K562 (cell line): ENCODE measurements at regions not wholly inside any gene's neighbourhood (a gene's known extent, or its start where the extent isn't known, plus 50 kb on each side); places are given as distances from the start of the nearest gene placed in this dataset.

Experiments used
- ATAC-seq: fragments of 200-7000 bp; cut with Tn5 transposase; 3 replicates; pipeline ENCODE4 v1.9.1; 2020; ENCODE audit warnings: moderate library complexity
- BruUV-seq: library from RNA; stranded (reverse); fragments of 400-500 nt; replicated peaks from 2 replicates; lab custom pipeline; 2021; lab: Mats Ljungman, UMichigan
- CTCF ChIA-PET: fragments of 300-600 bp; formaldehyde crosslinking; extraction: SDS; loops from one replicate; lab custom pipeline; 2021; ENCODE audit warnings: low intra/inter-chr PET ratio; lab: Yijun Ruan, JAX
- POLR2A ChIA-PET: fragments of 300-600, 350-650 bp; sonication (Branson Sonifier 250); formaldehyde crosslinking; extraction: SDS; loops from one replicate; lab custom pipeline; 2021; ENCODE audit warnings: antibody characterized with exemption, inconsistent platforms; lab: Yijun Ruan, JAX
- DNase-seq, 4 experiments: peaks; one replicate each; pipeline versions ENCODE4 v3.0.0 to v3.0.0-alpha.2; 2011 to 2018; ENCODE audit warnings: low spot score in 3 of 4, mixed read lengths in 3 of 4; ENCODE audit errors: extremely low read depth in 1 of 4
- FAIRE-seq: peaks from 2 replicates; lab custom pipeline; 2011; peaks lifted over from hg19 to GRCh38; lab: Jason Lieb, UNC
- H2AFZ ChIP-seq: 2 replicates; pipeline ENCODE4 v1.6.0; 2011; ENCODE audit warnings: low read depth, low read length, control low read depth, inconsistent platforms
- H3K27ac ChIP-seq: fragments of 200-600 bp; 3 replicates; pipeline ENCODE4 v1.8.0; 2011; ENCODE audit warnings: low read depth, mild to moderate bottlenecking, control low read depth, inconsistent platforms, low read length, moderate library complexity, mixed read lengths; ENCODE audit errors: extremely low read depth
- H3K27me3 ChIP-seq, 2 experiments: fragments of 300-600 bp in 1 of 2; 2 replicates in 1 of 2; 3 replicates in 1 of 2; pipeline versions ENCODE4 v1.6.0 to v1.8.0; 2011; ENCODE audit warnings: inconsistent platforms in 2 of 2, low read length in 2 of 2, mild to moderate bottlenecking in 1 of 2, mixed read lengths in 1 of 2, moderate library complexity in 1 of 2; ENCODE audit not compliant: control insufficient read depth in 2 of 2, insufficient read depth in 2 of 2
- H3K36me3 ChIP-seq: fragments of 300-600 bp; 3 replicates; pipeline ENCODE4 v1.8.0; 2011; ENCODE audit warnings: mild to moderate bottlenecking, low read length, inconsistent platforms; ENCODE audit not compliant: control insufficient read depth, insufficient read depth
- H3K4me1 ChIP-seq, 2 experiments: fragments of 200-600 bp in 1 of 2; replicated peaks in 1 of 2; 2 replicates in 1 of 2; 3 replicates in 1 of 2; pipeline versions ENCODE4 v1.5.1 to v1.8.0; 2011; ENCODE audit warnings: inconsistent platforms in 2 of 2, low read length in 2 of 2, mild to moderate bottlenecking in 1 of 2, mixed read lengths in 1 of 2, moderate library complexity in 1 of 2; ENCODE audit not compliant: control insufficient read depth in 2 of 2, insufficient read depth in 2 of 2
- H3K4me2 ChIP-seq: 2 replicates; pipeline ENCODE4 v1.6.1; 2011; ENCODE audit warnings: low read length, control low read depth, inconsistent platforms, mixed read lengths; ENCODE audit not compliant: insufficient read depth
- H3K4me3 ChIP-seq: fragments of 200-600 bp; sonication (generic), shearing (Covaris generic); 2 replicates; pipeline ENCODE4 v1.5.1; 2016; ENCODE audit warnings: control low read depth, inconsistent platforms
- H3K79me2 ChIP-seq: fragments of 200-600 bp; 3 replicates; pipeline ENCODE4 v1.8.0; 2011; ENCODE audit warnings: low read length, inconsistent platforms; ENCODE audit not compliant: control insufficient read depth, insufficient read depth
- H3K9ac ChIP-seq, 2 experiments: 2 replicates each; pipeline versions ENCODE4 v1.6.0 to v1.6.1; 2011; ENCODE audit warnings: low read depth in 2 of 2, low read length in 2 of 2, control low read depth in 1 of 2, inconsistent platforms in 1 of 2, mild to moderate bottlenecking in 1 of 2, mixed read lengths in 1 of 2; ENCODE audit not compliant: insufficient read depth in 1 of 2
- H3K9me1 ChIP-seq: one replicate; pipeline ENCODE4 v1.6.0; 2011; ENCODE audit warnings: inconsistent platforms, mild to moderate bottlenecking, low read length, moderate library complexity; ENCODE audit not compliant: control insufficient read depth, insufficient read depth
- H3K9me3 ChIP-seq: replicated peaks from 2 replicates; pipeline ENCODE4 v1.5.1; 2011; ENCODE audit warnings: low read depth, low read length, inconsistent platforms; ENCODE audit not compliant: control insufficient read depth, insufficient read depth
- H4K20me1 ChIP-seq: replicated peaks from 2 replicates; pipeline ENCODE4 v1.6.1; 2011; ENCODE audit warnings: low read length, inconsistent platforms, mixed read lengths; ENCODE audit not compliant: control insufficient read depth, insufficient read depth
- BRF2 ChIP-seq: IDR thresholded peaks from 3 replicates; pipeline ENCODE4 v1.6.1; 2011; ENCODE audit warnings: borderline replicate concordance, mild to moderate bottlenecking; ENCODE audit not compliant: insufficient read length, insufficient read depth
- CBX2 ChIP-seq: fragments of 200-600 bp; sonication (generic); IDR thresholded peaks from one replicate; pipeline ENCODE4 v1.6.1; 2012; ENCODE audit warnings: mild to moderate bottlenecking, low read length, inconsistent platforms; ENCODE audit not compliant: insufficient read depth, poor library complexity, severe bottlenecking
- CREB3L1 ChIP-seq: fragments of 450-650 bp; IDR thresholded peaks from 2 replicates; pipeline ENCODE4 v1.6.1; 2014; ENCODE audit warnings: low read depth, mild to moderate bottlenecking, moderate library complexity, borderline replicate concordance
- CXXC5 ChIP-seq: fragments of 250-450 bp; sonication (Bioruptor Pico); IDR thresholded peaks from 2 replicates; pipeline ENCODE4 v1.8.0; 2022; ENCODE audit warnings: inconsistent platforms, mild to moderate bottlenecking, moderate library complexity
- DEAF1 ChIP-seq: fragments of 450-650 bp; formaldehyde crosslinking; IDR thresholded peaks from 2 replicates; pipeline ENCODE4 v1.4.0; 2020; ENCODE audit warnings: mild to moderate bottlenecking, moderate library complexity
- KAT7 ChIP-seq: sonication (generic); formaldehyde crosslinking; IDR thresholded peaks from 2 replicates; pipeline ENCODE4 v1.8.0; 2022; ENCODE audit warnings: missing genetic modification reagents, mild to moderate bottlenecking, borderline replicate concordance
- LCOR ChIP-seq: sonication (generic); formaldehyde crosslinking; IDR thresholded peaks from 2 replicates; pipeline ENCODE4 v1.8.0; 2022; ENCODE audit warnings: mild to moderate bottlenecking, missing genetic modification reagents
- POLR2G ChIP-seq: fragments of 200-400 bp; formaldehyde crosslinking; IDR thresholded peaks from 2 replicates; pipeline ENCODE4 v1.6.1; 2017; ENCODE audit warnings: low read depth, mild to moderate bottlenecking, antibody characterized with exemption, low read length, moderate library complexity
- PTRF ChIP-seq: fragments of 450-650 bp; IDR thresholded peaks from 2 replicates; pipeline ENCODE4 v1.6.1; 2016; ENCODE audit warnings: mild to moderate bottlenecking, missing genetic modification characterization, missing compliant biosample characterization
- RBM17 ChIP-seq: fragments of 200-400 bp; formaldehyde crosslinking; IDR thresholded peaks from 2 replicates; pipeline ENCODE4 v1.6.1; 2017; ENCODE audit warnings: low read depth, mild to moderate bottlenecking, low read length, borderline replicate concordance
- ZNF75A ChIP-seq: fragments of 450-650 bp; formaldehyde crosslinking; IDR thresholded peaks from 2 replicates; pipeline ENCODE4 v1.4.0; 2020; ENCODE audit warnings: mild to moderate bottlenecking
- WGBS: fragments of 100-300 bp; shearing (Covaris generic); methylation state at CpG from one replicate; pipeline ENCODE4 v1.1.6; 2016; ENCODE audit warnings: low coverage, mixed read lengths; ENCODE audit not compliant: insufficient coverage; ENCODE audit errors: missing lambda C conversion rate; 5-methylcytosine and 5-hydroxymethylcytosine counted together
- in situ Hi-C: fragments of 300-500 bp; cut with MboI; formaldehyde crosslinking; loops from 4 replicates; pipeline ENCODE4 v1.15.0; 2018; ENCODE audit warnings: inconsistent platforms, mixed read lengths
- intact Hi-C: fragments of 100-400 bp; cut with micrococcal nuclease; formaldehyde crosslinking; loops from 2 replicates; pipeline ENCODE4 v1.14.2; 2022

GRCh38 chr11:112794331-112794846 lies 166.8 kb upstream of the NCAM1 start:
- intact Hi-C loops, result loop anchor here (2.0 to 10.0 kb wide), 2 partner anchors 206 to 510 kb away; no protein-coding TSS in a partner anchor
- no peaks in the 10 kb centered on the region for H3K9me3 ChIP-seq

More at GRCh38 chr11:112794331-112794846, 166.8 kb upstream of the NCAM1 start:
- no peak for FAIRE-seq
- Histone ChIP-seq H3K4me2 (no peak overlapping the region), H3K27me3 (peaks cover 0 to 22% of the 10 kb centered on the region in 2 experiments; a peak in 2 of 5 replicates), H3K36me3 (no peaks in the 10 kb centered on the region), H2AFZ (no peak overlapping the region), H4K20me1 (0 out of 2 replicates have a peak, but pooled peaks cover 4% of the 10 kb centered on the region), H3K9ac (no peak overlapping the region), H3K9me1 (no peaks in the 10 kb centered on the region), H3K4me3 (no peak overlapping the region), H3K4me1 (no peaks in the 10 kb centered on the region), H3K27ac (no peak overlapping the region), H3K79me2 (no peaks in the 10 kb centered on the region)
- CTCF ChIA-PET, result interaction anchor here (0.7 to 1.1 kb wide), 3 partner anchors 74 to 509 kb away, joined by 4 read pairs; no protein-coding TSS in a partner anchor
- in situ Hi-C loops, result no loop called here
- 5% methylated on average over 2 of the region's 2 CpGs for WGBS
- no peak for ATAC-seq
- POLR2A ChIA-PET, result no interaction called here
- no peak for DNase-seq
- no TSS peak for BruUV-seq
- TF ChIP-seq CREB3L1, result no peak
- no peak for TF ChIP-seq PTRF
- no peak for TF ChIP-seq BRF2
- no peak for TF ChIP-seq ZNF75A
- no peak for TF ChIP-seq RBM17
- TF ChIP-seq CXXC5 (CRISPR knock-in tag), result no peak
- TF ChIP-seq LCOR (CRISPR knock-in tag), result no peak
- no peak for TF ChIP-seq CBX2
- TF ChIP-seq DEAF1 (CRISPR knock-in tag), result no peak
- no peak for TF ChIP-seq POLR2G
- no peak for TF ChIP-seq KAT7
